ENCODE measurements at regions not wholly inside any gene's neighbourhood (a gene's known extent, or its start where the extent isn't known, plus 50 kb on each side); places are given as distances from the start of the nearest gene placed in this dataset.

- TF ChIP-seq, protein P1, sequence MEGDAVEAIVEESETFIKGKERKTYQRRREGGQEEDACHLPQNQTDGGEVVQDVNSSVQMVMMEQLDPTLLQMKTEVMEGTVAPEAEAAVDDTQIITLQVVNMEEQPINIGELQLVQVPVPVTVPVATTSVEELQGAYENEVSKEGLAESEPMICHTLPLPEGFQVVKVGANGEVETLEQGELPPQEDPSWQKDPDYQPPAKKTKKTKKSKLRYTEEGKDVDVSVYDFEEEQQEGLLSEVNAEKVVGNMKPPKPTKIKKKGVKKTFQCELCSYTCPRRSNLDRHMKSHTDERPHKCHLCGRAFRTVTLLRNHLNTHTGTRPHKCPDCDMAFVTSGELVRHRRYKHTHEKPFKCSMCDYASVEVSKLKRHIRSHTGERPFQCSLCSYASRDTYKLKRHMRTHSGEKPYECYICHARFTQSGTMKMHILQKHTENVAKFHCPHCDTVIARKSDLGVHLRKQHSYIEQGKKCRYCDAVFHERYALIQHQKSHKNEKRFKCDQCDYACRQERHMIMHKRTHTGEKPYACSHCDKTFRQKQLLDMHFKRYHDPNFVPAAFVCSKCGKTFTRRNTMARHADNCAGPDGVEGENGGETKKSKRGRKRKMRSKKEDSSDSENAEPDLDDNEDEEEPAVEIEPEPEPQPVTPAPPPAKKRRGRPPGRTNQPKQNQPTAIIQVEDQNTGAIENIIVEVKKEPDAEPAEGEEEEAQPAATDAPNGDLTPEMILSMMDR (IDR thresholded peaks at IDR 0.05 in 8 of 11, conservative IDR thresholded peaks at IDR 0.05 in 3 of 11): no peak
- TF ChIP-seq POLR2A (IDR thresholded peaks at IDR 0.05): no peak
Observed at GRCh38 chr12:102690253-102690652, 209.9 kb upstream of the IGF1 start.
